ENCODE measurements at regions not wholly inside any gene's neighbourhood (a gene's known extent, or its start where the extent isn't known, plus 50 kb on each side); places are given as distances from the start of the nearest gene placed in this dataset.

DNA sequence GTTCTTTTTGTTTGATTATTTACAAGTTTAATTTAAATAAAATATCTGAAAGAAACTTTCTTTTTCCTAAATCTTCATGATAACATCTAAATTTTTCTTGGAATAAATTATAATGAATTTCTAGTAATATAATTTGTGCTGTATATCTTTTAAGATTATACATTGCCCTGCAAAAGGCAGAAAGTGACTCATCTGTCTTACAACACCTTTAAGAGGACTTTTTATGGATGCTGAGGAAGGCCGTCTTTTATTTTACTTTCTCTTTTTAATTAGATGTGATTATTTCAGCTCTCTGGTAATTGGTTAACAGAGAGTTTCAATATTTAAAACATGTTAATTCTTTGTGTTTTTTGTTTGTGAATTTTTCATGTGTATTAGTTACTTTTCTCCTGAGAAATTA is 598.4 kb downstream of the RPL10L start:
- TF ChIP-seq CTCF (IDR thresholded peaks at IDR 0.05; ENCODE audit: low read length) (no peak), EZH2phosphoT487 (IDR thresholded peaks at IDR 0.05; ENCODE audit: low read length) (no peak)

Data from MM.1S (cell line).